DOHH2 (cell line): ENCODE measurements at regions not wholly inside any gene's neighbourhood (a gene's known extent, or its start where the extent isn't known, plus 50 kb on each side); places are given as distances from the start of the nearest gene placed in this dataset.

Experiments
- H3F3A ChIP-seq: fragments of 200-600 bp; sonication (generic), shearing (Covaris generic); 2 replicates; pipeline ENCODE4 v1.6.0; 2016; ENCODE audit warnings: antibody characterized with exemption, mild to moderate bottlenecking; ENCODE audit not compliant: control insufficient read depth, insufficient read depth
- H3K27ac ChIP-seq: fragments of 200-600 bp; sonication (generic); 2 replicates; pipeline ENCODE4 v1.5.1; 2014; ENCODE audit warnings: low read depth, mild to moderate bottlenecking, low read length, moderate library complexity
- H3K27me3 ChIP-seq: fragments of 200-600 bp; sonication (generic); 2 replicates; pipeline ENCODE4 v1.6.1; 2014; ENCODE audit warnings: mild to moderate bottlenecking, low read length, mixed read lengths; ENCODE audit not compliant: control insufficient read depth
- H3K36me3 ChIP-seq: fragments of 200-600 bp; sonication (generic); 2 replicates; pipeline ENCODE4 v1.6.1; 2014; ENCODE audit warnings: mild to moderate bottlenecking, low read length, moderate library complexity, mixed read lengths; ENCODE audit not compliant: control insufficient read depth
- H3K4me1 ChIP-seq: fragments of 200-600 bp; sonication (generic); 2 replicates; pipeline ENCODE4 v1.6.1; 2014; ENCODE audit warnings: mild to moderate bottlenecking, low read length, mixed read lengths; ENCODE audit not compliant: control insufficient read depth
- H3K4me2 ChIP-seq: fragments of 200-600 bp; sonication (generic); 2 replicates; pipeline ENCODE4 v1.6.0; 2014; ENCODE audit warnings: mild to moderate bottlenecking, low read length, moderate library complexity
- H3K4me3 ChIP-seq: fragments of 200-600 bp; sonication (generic); 2 replicates; pipeline ENCODE4 v1.5.1; 2014; ENCODE audit warnings: mild to moderate bottlenecking, low read length, mixed read lengths
- H3K79me2 ChIP-seq: fragments of 200-600 bp; sonication (generic); 2 replicates; pipeline ENCODE4 v1.6.1; 2014; ENCODE audit warnings: mild to moderate bottlenecking, low read length, mixed read lengths; ENCODE audit not compliant: control insufficient read depth
- H3K9me2 ChIP-seq: fragments of 200-600 bp; sonication (generic); replicated peaks from 2 replicates; pipeline ENCODE4 v1.6.1; 2014; ENCODE audit warnings: mild to moderate bottlenecking, low read length, mixed read lengths; ENCODE audit not compliant: control insufficient read depth
- H3K9me3 ChIP-seq: fragments of 200-600 bp; sonication (generic); 2 replicates; pipeline ENCODE4 v1.6.1; 2014; ENCODE audit warnings: antibody characterized with exemption, low read length, mixed read lengths; ENCODE audit not compliant: control insufficient read depth, insufficient read depth
- H4K20me1 ChIP-seq: fragments of 200-600 bp; sonication (generic); 2 replicates; pipeline ENCODE4 v1.6.0; 2014; ENCODE audit warnings: low read depth, mild to moderate bottlenecking, antibody characterized with exemption, low read length, moderate library complexity; ENCODE audit not compliant: control insufficient read depth, insufficient read depth
- EZH2phosphoT487 ChIP-seq: fragments of 200-600 bp; sonication (generic); IDR thresholded peaks from 2 replicates; pipeline ENCODE4 v1.6.1; 2017; ENCODE audit warnings: borderline replicate concordance, mild to moderate bottlenecking, antibody characterized with exemption, low read length, moderate library complexity, mixed read lengths
- TF ChIP-seq, protein P1 (sequence below): fragments of 200-600 bp; sonication (generic); IDR thresholded peaks from one replicate; pipeline ENCODE4 v1.5.1; 2014; ENCODE audit warnings: antibody characterized with exemption, mild to moderate bottlenecking, low read depth, low read length; ENCODE audit not compliant: poor library complexity, severe bottlenecking

- Histone ChIP-seq H4K20me1 (peaks cover 8% of the 10 kb centered on the region), H3K27me3 (no peaks in the 10 kb centered on the region), H3K36me3 (no peaks in the 10 kb centered on the region), H3K4me3 (peak overlapping the region; percentile 44), H3K9me3 (no peaks in the 10 kb centered on the region), H3F3A (peaks cover 9% of the 10 kb centered on the region), H3K27ac (peak overlapping the region; percentile 39), H3K9me2 (no peaks in the 10 kb centered on the region), H3K4me2 (peak overlapping the region; percentile 72), H3K79me2 (peaks cover 97% of the 10 kb centered on the region), H3K4me1 (peaks cover 86% of the 10 kb centered on the region)
- TF ChIP-seq, protein P1, sequence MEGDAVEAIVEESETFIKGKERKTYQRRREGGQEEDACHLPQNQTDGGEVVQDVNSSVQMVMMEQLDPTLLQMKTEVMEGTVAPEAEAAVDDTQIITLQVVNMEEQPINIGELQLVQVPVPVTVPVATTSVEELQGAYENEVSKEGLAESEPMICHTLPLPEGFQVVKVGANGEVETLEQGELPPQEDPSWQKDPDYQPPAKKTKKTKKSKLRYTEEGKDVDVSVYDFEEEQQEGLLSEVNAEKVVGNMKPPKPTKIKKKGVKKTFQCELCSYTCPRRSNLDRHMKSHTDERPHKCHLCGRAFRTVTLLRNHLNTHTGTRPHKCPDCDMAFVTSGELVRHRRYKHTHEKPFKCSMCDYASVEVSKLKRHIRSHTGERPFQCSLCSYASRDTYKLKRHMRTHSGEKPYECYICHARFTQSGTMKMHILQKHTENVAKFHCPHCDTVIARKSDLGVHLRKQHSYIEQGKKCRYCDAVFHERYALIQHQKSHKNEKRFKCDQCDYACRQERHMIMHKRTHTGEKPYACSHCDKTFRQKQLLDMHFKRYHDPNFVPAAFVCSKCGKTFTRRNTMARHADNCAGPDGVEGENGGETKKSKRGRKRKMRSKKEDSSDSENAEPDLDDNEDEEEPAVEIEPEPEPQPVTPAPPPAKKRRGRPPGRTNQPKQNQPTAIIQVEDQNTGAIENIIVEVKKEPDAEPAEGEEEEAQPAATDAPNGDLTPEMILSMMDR = no peak
- TF ChIP-seq EZH2phosphoT487 = no peak
Measured at GRCh38 chr11:33475993-33476392, 218.8 kb downstream of the HIPK3 start.

DNA sequence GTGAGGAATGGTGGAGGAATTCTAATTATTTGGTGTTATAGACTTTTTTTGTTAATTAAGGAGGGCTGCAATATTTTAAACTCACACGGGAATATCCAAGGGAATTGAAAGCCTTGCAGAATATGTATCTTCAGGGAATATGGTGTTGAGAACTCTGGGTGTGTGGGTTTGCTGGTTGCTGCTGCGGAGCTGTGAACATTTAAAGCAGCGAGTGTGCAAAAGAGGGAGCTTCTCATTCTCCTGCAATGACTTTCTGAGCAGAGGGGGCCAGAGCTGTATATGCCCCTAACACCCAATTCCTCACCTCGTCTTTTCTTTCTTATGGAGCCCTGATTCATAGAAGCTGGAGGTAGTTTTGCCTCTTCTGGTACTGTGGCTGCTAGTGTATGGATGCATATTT, 217.7 kb downstream of the HIPK3 start:
- TF ChIP-seq, protein P1 = no peak
- no peak for TF ChIP-seq EZH2phosphoT487

DNA sequence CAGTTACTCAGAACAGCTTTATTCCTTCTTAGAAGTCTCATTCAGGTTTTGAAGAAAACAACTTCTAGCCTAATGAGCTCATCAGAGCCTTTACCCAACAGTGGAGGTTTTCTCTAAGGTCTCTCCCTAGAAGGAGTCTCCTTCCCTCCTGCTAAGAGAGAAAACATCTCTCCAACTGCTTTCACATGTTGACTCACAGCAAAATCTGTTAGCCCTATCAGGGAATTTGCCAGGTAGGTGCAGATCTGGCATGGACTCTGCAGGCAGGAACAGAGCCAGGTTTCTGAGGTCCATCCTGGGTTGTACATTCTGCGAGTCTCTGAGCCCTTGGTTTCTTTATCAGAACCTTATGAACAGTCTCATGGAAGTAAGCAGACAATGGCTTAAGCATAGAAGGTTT, 214.4 kb downstream of the HIPK3 start:
- Histone ChIP-seq H3K4me1 (peaks cover 44% of the 10 kb centered on the region), H4K20me1 (peaks cover 3% of the 10 kb centered on the region), H3K27ac (no peak overlapping the region), H3K4me2 (no peak overlapping the region), H3K27me3 (no peaks in the 10 kb centered on the region), H3F3A (peaks cover 9% of the 10 kb centered on the region; the same call in 1 of the 2 replicates), H3K9me3 (no peaks in the 10 kb centered on the region), H3K79me2 (peaks cover 93% of the 10 kb centered on the region), H3K4me3 (no peak overlapping the region), H3K36me3 (no peaks in the 10 kb centered on the region), H3K9me2 (no peaks in the 10 kb centered on the region)
- TF ChIP-seq, protein P1 = no peak
- no peak for TF ChIP-seq EZH2phosphoT487

More for the DNA sequence above, 217.7 kb downstream of the HIPK3 start:
- Histone ChIP-seq H3K79me2 (peaks cover 97% of the 10 kb centered on the region), H3K27me3 (no peaks in the 10 kb centered on the region), H3K9me3 (no peaks in the 10 kb centered on the region), H3K4me1 (peaks cover 76% of the 10 kb centered on the region), H3K4me3 (peak overlapping the region; percentile 44), H3K9me2 (no peaks in the 10 kb centered on the region), H3K27ac (no peak overlapping the region), H3K4me2 (peak overlapping the region; percentile 72), H4K20me1 (peaks cover 8% of the 10 kb centered on the region), H3F3A (peaks cover 9% of the 10 kb centered on the region), H3K36me3 (no peaks in the 10 kb centered on the region)
